Gastroesophageal sphincter (tissue), 3 donors: ENCODE measurements at regions not wholly inside any gene's neighbourhood (a gene's known extent, or its start where the extent isn't known, plus 50 kb on each side); places are given as distances from the start of the nearest gene placed in this dataset.

Source experiments
- CTCF ChIP-seq, 4 experiments: fragments of 200-600 bp in 2 of 4; fragments of 450-650 bp in 2 of 4; sonication (generic) in 1 of 4; IDR thresholded peaks; one replicate each; pipeline ENCODE4 v1.5.1; 2017 to 2019; ENCODE audit warnings: antibody characterized with exemption in 4 of 4, mild to moderate bottlenecking in 2 of 4, moderate library complexity in 2 of 4
- POLR2AphosphoS5 ChIP-seq: sonication (generic); formaldehyde crosslinking; IDR thresholded peaks from one replicate; pipeline ENCODE4 v1.6.1; 2017; ENCODE audit warnings: antibody characterized with exemption

- TF ChIP-seq CTCF (IDR thresholded peaks at IDR 0.05), result no peak
- TF ChIP-seq POLR2AphosphoS5, result no peak
These were observed 550.8 kb downstream of the MED13L start for GRCh38 chr12:115726691-115727090.
